Inflammatory macrophage treated with lipopolysaccharide for 4 hours (primary cell): ENCODE measurements at regions not wholly inside any gene's neighbourhood (a gene's known extent, or its start where the extent isn't known, plus 50 kb on each side); places are given as distances from the start of the nearest gene placed in this dataset.
A peak's percentile ranks its signal among the peaks of the same experiment; 100 is the strongest.
"Not testable (repeated sequence)": the region's sequence is repeated elsewhere in the genome, so short reads cannot be mapped to it uniquely, and the experiment has no call there.

ENCODE experiments used
- DNase-seq: peaks from one replicate; pipeline ENCODE4 v3.0.0-alpha.2; 2020

DNA sequence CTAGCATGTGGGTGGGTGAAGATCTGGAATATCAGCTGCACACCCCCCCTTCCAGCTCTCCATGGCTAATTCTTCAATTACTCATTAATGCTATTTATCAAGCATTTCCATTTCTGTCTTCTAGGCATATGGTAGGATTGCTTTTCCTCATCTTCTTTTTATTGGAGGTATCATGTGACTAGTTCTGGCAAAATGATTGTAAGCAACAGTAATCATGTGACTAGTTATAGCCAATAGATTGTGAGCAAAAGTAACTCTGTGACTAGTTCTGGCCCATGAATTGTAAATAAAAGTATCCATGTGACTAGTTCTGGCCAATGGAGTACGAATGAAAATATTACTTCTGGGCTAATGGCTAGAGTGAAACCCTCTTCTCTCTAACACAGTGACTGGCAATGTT is 107.0 kb upstream of the TMEM132E start:
- no peak for DNase-seq

DNA sequence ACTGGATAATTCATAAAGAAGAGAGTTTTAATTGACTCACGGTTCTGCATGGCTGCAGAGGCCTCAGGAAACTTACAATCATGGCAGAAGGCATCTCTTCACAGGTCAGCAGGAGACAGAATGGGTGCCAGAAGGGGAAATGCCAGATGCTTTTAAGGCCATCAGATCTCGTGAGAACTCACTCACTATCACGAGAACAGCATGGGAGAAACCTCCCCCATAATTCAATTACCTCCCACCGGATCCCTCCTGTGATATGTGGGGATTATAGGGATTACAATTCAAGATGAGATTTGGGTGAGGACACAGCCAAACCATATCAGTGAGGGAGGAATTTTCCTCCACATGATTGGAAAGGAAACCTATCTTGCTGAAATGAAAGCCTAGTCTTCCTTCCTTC is 108.1 kb upstream of the TMEM132E start:
- DNase-seq = not testable (repeated sequence)

- peak; percentile 79 for DNase-seq
Observed at GRCh38 chr17:34465789-34466188, 102.8 kb upstream of the CCL1 start.

GRCh38 chr17:34464812-34465211 is 101.8 kb upstream of the CCL1 start:
- no peak for DNase-seq

DNA sequence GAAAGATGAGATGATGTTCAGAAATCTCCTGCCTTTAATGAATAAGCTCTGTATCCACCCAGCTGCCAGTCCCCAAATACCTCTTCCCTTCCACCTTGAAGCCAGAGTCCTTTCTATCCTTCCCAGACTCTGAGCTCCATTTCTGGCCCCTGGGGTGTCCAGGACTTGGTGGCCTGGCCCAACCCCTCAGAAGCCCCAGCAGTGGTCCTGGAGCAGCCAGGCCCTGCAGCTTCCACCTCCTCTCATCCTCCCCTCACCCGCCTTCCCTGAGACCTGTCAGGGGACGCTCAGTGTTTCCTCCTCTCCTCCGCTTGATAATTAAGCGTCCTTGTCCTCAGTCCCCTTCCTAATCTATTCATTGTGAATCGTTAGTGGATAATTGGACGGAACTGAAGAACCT is 95.2 kb upstream of the CCL1 start:
- no peak for DNase-seq

DNA sequence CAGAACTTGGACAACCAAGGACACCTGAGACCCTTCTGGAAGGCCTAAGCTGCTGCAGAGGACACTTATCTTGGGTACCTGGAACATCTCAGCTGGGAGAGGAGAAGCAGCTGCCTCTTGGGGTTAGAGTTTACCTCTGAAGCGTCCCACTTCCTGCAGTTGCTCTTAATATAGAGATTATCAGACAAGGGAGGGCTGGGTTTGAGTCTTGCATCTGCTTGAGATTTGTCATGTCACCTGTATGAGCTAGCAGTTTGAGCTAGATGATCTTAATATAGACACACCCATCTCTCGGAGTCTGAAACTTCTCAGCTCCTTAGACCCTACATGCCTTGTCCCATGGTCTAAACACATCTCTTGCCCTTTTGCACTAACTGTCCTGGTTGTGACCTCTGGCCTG is 93.1 kb upstream of the CCL1 start:
- DNase-seq = no peak

GRCh38 chr17:34452769-34453168 is 89.7 kb upstream of the CCL1 start:
- DNase-seq = no peak

GRCh38 chr17:34451313-34451712 is 88.3 kb upstream of the CCL1 start:
- no peak for DNase-seq

DNA sequence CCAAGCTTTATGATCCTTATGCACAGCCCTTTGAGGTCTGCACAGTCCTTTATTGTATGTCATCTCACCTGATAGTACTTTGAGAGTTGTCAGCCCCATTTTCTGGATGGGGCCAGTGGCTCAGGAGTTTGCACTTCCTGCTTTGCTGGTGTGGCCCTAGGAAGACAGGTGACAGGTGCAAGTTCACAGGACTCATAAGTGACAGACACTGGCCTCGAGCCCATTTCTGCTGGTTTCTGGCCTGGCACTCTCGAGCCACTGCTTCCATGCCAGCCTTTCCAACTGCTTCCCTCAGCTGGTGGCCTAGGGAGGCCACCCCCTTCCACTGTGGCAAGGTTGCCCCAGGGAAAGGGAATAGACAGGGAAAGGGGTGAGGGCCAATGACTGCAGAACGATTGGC is 84.4 kb upstream of the CCL1 start:
- DNase-seq = no peak

GRCh38 chr17:34445101-34445500 is 82.1 kb upstream of the CCL1 start:
- no peak for DNase-seq

DNA sequence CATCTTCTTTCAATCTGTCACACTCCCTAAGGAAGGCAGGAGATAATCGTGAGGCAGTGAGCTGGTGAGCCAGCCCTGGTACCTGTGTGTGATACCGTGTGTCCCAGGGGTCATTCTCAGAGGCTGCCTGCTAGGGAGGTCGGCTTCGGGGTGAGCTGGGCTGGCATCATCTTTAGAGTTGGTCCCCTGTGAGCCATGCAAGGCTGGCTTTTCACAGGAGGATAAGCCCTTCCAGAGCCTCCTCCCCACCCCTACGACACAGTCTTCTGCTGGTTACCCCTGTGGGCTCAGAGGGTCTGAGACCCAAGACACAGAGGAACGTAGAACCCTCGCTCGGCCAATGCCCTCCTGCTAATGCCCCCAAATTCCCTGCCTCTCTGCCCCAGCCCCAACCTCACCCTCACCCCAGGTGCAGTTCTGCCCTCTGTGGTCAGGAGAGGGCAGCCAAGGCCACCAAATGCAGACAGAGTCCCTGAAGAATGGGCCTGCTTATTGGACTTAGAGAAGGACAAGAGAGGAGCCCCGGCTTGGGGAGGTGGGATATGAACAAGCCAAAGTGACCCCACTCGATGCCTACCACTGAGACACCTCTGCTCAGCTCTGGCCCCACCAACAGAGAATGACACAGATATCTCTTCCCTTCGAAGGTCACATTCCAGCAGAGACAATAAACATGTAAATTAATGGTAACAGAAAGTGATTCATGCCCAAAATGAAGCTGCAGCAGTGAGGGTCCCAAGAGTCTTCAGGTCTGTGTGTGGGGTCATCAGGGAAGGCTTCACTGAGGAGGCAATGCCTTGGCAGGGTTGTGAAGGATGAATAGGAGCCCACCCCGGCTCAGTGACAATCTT is 80.8 kb upstream of the CCL1 start:
- DNase-seq = peak; percentile 32

- no peak for DNase-seq
Observed at GRCh38 chr17:34442387-34443111, 79.5 kb upstream of the CCL1 start.

DNA sequence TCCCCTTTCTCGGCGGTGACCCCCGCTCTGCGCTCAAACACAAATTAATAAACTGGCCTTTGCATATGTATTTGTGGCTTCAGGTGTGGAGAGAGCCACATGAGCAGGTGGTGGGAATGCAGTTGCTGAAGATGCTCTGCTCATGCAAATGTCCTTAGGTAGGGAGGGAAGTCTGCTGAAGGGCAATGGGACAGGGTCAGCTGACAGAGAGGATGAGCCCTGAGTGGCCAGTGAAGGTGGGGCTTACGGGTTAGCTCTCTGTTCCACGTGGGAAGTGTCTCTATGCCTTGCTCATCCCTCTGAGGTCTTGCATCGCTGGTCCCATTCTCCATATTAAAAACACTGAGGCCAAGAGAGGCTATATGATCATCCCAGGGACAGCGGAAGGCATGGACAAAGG is 74.2 kb upstream of the CCL1 start:
- DNase-seq = no peak

DNA sequence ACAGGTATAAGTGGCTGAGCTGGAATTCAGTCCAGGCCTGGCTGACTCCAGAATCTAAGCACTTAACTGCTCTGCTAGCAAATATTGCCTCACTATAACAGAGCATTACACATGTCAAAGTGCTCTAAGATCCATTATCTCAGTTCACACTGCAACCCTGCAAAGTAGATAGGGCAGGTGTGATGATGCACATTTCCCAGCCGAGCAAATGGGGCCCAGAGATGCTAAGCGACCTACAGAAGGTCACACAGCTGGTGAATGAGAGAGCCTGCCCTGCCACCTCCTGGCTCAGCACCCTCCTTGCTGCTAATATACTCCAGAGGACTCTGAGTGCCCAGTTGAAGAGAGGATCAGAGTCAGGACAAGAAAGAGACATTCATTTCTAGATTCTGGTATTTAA is 73.6 kb upstream of the CCL1 start:
- no peak for DNase-seq

DNA sequence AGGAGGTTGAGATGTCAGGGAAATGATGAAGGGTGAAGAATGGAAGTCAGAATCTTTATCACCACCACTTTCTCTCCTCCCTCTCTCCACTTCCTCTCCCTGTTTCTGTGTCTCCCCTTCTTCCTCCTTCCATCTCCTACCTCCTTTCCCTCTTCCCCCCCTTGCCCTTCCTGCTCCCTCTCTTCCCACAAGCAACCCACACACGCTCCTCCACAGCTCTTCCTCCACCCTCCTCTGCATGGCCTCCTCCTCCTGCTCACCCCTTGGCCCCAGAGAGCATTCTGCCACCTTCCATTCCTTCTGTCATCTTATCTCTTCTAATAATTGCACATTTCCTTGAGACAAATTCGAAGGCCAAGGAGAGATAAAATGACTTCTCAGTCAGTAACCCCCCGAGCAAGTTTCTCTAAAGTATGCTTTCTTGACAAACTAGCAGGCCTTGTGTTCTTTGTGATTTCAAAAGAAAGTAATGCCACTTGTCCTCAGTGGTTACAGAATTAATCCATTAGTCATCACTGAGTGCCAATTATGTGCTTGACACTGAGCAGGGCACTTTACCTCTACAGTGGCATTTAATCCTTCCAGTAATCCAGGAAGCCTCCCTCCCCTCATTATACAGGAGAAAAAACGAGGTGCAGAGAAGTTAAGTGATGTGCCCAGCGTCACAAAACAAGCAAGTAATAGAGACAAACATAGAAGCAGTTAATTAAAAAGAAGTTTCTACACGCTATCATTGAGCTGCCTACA is 72.3 kb upstream of the CCL1 start:
- no peak for DNase-seq

DNA sequence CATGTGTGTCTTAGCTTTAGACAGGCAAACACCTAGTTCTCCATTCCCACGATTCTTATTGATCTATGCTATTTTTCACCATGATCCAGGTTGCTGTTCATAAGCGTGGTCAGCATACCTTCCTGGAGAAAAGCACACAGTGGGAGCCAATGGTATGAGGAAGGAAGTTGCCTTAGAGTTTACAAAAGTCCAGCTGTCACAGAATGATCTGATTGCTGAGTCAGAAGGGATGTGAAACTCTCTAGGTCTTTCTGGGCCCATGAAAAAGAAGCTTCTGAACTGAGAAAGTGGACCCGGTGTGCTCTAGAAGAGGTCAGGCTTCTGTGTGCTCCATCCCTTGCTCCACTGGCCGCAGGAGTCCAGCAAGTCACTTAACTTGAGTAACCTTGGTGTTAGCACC is 71.0 kb upstream of the CCL1 start:
- peak; percentile 78 for DNase-seq

- no peak for DNase-seq
Observed at GRCh38 chr17:34424814-34425491, 61.9 kb upstream of the CCL1 start.

GRCh38 chr17:34423978-34424813 is 61.2 kb upstream of the CCL1 start:
- DNase-seq = no peak

DNA sequence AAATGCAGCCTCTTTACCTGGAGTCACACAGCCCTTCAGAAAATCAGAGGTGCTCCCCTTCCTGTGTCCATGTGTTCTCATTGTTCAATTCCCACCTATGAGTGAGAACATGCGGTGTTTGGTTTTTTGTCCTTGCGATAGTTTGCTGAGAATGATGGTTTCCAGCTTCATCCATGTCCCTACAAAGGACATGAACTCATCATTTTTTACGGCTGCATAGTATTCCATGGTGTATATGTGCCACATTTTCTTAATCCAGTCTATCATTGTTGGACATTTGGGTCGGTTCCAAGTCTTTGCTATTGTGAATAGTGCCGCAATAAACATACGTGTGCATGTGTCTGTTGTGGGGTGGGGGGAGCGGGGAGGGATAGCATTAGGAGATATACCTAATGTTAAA is 60.3 kb upstream of the CCL1 start:
- DNase-seq = not testable (repeated sequence)

GRCh38 chr17:34420900-34421299 is 57.9 kb upstream of the CCL1 start:
- no peak for DNase-seq

DNA sequence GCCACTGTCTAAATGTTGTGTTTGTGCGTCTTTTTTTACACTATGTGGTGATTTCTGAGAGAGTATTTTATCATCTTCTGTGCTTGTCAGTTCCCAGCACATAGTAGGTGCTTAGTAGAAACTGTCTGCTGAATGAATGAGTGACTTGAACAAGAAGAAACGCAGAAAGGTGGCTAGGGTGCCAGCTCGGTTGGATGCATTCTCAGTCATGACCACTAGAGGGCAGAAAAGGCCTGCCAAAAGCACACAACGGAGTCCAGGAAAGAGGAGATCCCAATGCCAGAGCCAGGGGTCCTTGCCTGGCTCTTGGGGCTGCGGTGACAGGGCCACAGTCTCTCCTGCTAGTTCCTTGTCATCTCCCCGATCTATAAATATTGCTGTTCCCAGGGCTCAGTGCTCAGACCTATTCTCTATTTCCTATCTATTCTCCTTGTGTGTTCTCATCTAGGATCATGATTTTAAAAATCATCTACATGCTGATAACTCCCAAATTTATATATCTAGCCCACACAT is 57.3 kb upstream of the CCL1 start:
- DNase-seq = peak; percentile 68

DNA sequence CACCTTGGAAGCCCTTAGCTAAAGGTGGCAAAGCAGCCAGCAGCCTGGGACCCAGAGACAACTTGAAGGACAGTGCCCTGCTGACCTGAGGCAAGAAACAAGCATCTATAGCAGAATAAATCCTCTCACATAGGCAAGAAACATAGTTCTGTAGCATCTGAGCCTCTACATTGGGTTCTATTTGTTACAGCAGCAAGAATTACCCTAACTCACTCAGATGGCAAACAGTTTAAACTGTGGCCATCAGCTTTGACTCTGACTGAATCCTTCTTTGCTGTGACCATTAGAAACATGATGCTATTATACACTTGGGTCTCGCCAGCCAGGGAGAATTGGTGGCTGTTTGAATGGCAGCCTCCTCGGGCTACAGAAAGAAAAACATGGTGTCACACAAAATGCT is 53.1 kb upstream of the CCL1 start:
- DNase-seq = no peak
